Esophagus muscularis mucosa (tissue), 4 donors: ENCODE measurements at regions not wholly inside any gene's neighbourhood (a gene's known extent, or its start where the extent isn't known, plus 50 kb on each side); places are given as distances from the start of the nearest gene placed in this dataset.

Experiments
- DNase-seq: peaks from one replicate; pipeline ENCODE4 v3.0.0-alpha.2; 2017; ENCODE audit errors: extremely low spot score
- H3K27ac ChIP-seq, 4 donors: fragments of 200-600 bp; sonication (generic); replicated peaks in 1 of 4; 1 replicate in 3 of 4; 2 replicates in 1 of 4; pipeline ENCODE4 v1.5.1; 2016 to 2019; ENCODE audit warnings: mild to moderate bottlenecking in 1 of 4
- H3K27me3 ChIP-seq, 4 donors: fragments of 200-600 bp; sonication (generic); one replicate each; pipeline versions ENCODE4 v1.5.1 to v1.6.0; 2016 to 2019
- H3K36me3 ChIP-seq, 4 donors: fragments of 200-600 bp; sonication (generic); one replicate each; pipeline ENCODE4 v1.5.1; 2016 to 2019
- H3K4me1 ChIP-seq, 4 donors: fragments of 200-600 bp; sonication (generic); one replicate each; pipeline ENCODE4 v1.5.1; 2016 to 2019
- H3K4me3 ChIP-seq, 4 donors: fragments of 200-600 bp; sonication (generic); 1 replicate in 2 of 4; 2 replicates in 2 of 4; pipeline ENCODE4 v1.5.1; 2016 to 2019; ENCODE audit warnings: mild to moderate bottlenecking in 4 of 4, moderate library complexity in 1 of 4
- H3K9me3 ChIP-seq, 4 donors: fragments of 200-600 bp; sonication (generic); 1 replicate in 3 of 4; 2 replicates in 1 of 4; pipeline ENCODE4 v1.5.1; 2016 to 2019
- CTCF ChIP-seq, 3 experiments: fragments of 200-600 bp in 2 of 3; fragments of 450-650 bp in 1 of 3; sonication (generic) in 2 of 3; IDR thresholded peaks; one replicate each; pipeline ENCODE4 v1.5.1; 2017 to 2019; ENCODE audit warnings: antibody characterized with exemption in 3 of 3, mild to moderate bottlenecking in 2 of 3, moderate library complexity in 1 of 3
- EP300 ChIP-seq: sonication (generic); formaldehyde crosslinking; IDR thresholded peaks from one replicate; pipeline ENCODE4 v1.6.1; 2017; ENCODE audit warnings: antibody characterized with exemption
- POLR2A ChIP-seq: fragments of 450-650 bp; IDR thresholded peaks from one replicate; pipeline ENCODE4 v1.6.1; 2017; ENCODE audit warnings: antibody characterized with exemption, moderate library complexity, mild to moderate bottlenecking, low read depth
- POLR2AphosphoS5 ChIP-seq, 2 donors: sonication (generic); formaldehyde crosslinking; IDR thresholded peaks; one replicate each; pipeline ENCODE4 v1.6.1; 2017; ENCODE audit warnings: antibody characterized with exemption in 2 of 2
- WGBS: methylation state at CpG from one replicate; pipeline ENCODE4 v1.1.5; 2018; 5-methylcytosine and 5-hydroxymethylcytosine counted together
- intact Hi-C: fragments of 100-400 bp; cut with DNase I; formaldehyde crosslinking; loops from one replicate; pipeline ENCODE4 v1.15.1; 2023

GRCh38 chr16:86996081-86996480 is 321.1 kb downstream of the C16orf95 start:
- peaks cover 0 to 80% (median 0%) of the 10 kb centered on the region in 4 donors for H3K27me3 ChIP-seq
- peaks cover 0 to 12% (median 2%) of the 10 kb centered on the region in 4 donors for H3K9me3 ChIP-seq
- H3K4me1 ChIP-seq: peaks cover 0 to 5% (median 0%) of the 10 kb centered on the region in 4 donors
- no peak overlapping the region for H3K27ac ChIP-seq
- no peaks in the 10 kb centered on the region for H3K36me3 ChIP-seq
- WGBS: 94% methylated on average over 8 of the region's 10 CpGs
- DNase-seq: no peak
- intact Hi-C loops: no loop called here
- no peak overlapping the region for H3K4me3 ChIP-seq
- TF ChIP-seq EP300 (no peak), POLR2A (no peak), POLR2AphosphoS5 (IDR thresholded peaks at IDR 0.05) (no peak), CTCF (IDR thresholded peaks at IDR 0.05) (no peak)

GRCh38 chr16:86997058-86997457 is 320.1 kb downstream of the C16orf95 start:
- no peak for DNase-seq
- peaks cover 0 to 71% (median 0%) of the 10 kb centered on the region in 4 donors for H3K27me3 ChIP-seq
- peaks cover 0 to 5% (median 0%) of the 10 kb centered on the region in 4 donors for H3K4me1 ChIP-seq
- H3K36me3 ChIP-seq: no peaks in the 10 kb centered on the region
- H3K4me3 ChIP-seq: no peak overlapping the region
- peaks cover 0 to 13% (median 2%) of the 10 kb centered on the region in 4 donors for H3K9me3 ChIP-seq
- no peak for TF ChIP-seq POLR2A
- no peak overlapping the region for H3K27ac ChIP-seq
- intact Hi-C loops: no loop called here
- WGBS: 67% methylated on average over 7 of the region's 11 CpGs

- TF ChIP-seq POLR2AphosphoS5 (IDR thresholded peaks at IDR 0.05) (no peak), EP300 (no peak), CTCF (IDR thresholded peaks at IDR 0.05) (no peak), POLR2A (no peak)
- Histone ChIP-seq H3K36me3 (no peaks in the 10 kb centered on the region), H3K27ac (no peak overlapping the region), H3K4me3 (no peak overlapping the region), H3K9me3 (peaks cover 0 to 13% (median 2%) of the 10 kb centered on the region in 4 donors), H3K27me3 (peaks cover 0 to 57% (median 0%) of the 10 kb centered on the region in 4 donors), H3K4me1 (peaks cover 0 to 5% (median 0%) of the 10 kb centered on the region in 4 donors)
- no peak for DNase-seq
- WGBS: 80% methylated on average over 17 of the region's 21 CpGs
- intact Hi-C loops: no loop called here
Measured at GRCh38 chr16:86998196-86999001, 318.8 kb downstream of the C16orf95 start.

- H3K27me3 ChIP-seq: peaks cover 0 to 41% (median 0%) of the 10 kb centered on the region in 4 donors
- 86% methylated on average over 2 of the region's 2 CpGs for WGBS
- intact Hi-C loops: no loop called here
- no peak overlapping the region for H3K4me3 ChIP-seq
- H3K36me3 ChIP-seq: no peaks in the 10 kb centered on the region
- no peak overlapping the region for H3K27ac ChIP-seq
- H3K9me3 ChIP-seq: peaks cover 0 to 13% (median 3%) of the 10 kb centered on the region in 4 donors
- no peak for TF ChIP-seq POLR2A
- TF ChIP-seq CTCF (IDR thresholded peaks at IDR 0.05): no peak
- TF ChIP-seq EP300: no peak
- no peak for TF ChIP-seq POLR2AphosphoS5 (IDR thresholded peaks at IDR 0.05)
- DNase-seq: no peak
- peaks cover 0 to under 1% (median 0%) of the 10 kb centered on the region in 4 donors for H3K4me1 ChIP-seq
Measured at GRCh38 chr16:87000001-87000400, 317.2 kb downstream of the C16orf95 start.

- intact Hi-C loops: no loop called here
- DNase-seq: no peak
- H3K4me1 ChIP-seq: no peaks in the 10 kb centered on the region
- no peak overlapping the region for H3K27ac ChIP-seq
- H3K36me3 ChIP-seq: no peaks in the 10 kb centered on the region
- H3K9me3 ChIP-seq: peaks cover 0 to 13% (median 5%) of the 10 kb centered on the region in 4 donors
- peaks cover 0 to 36% (median 0%) of the 10 kb centered on the region in 4 donors for H3K27me3 ChIP-seq
- TF ChIP-seq POLR2A (no peak), CTCF (IDR thresholded peaks at IDR 0.05) (no peak), EP300 (no peak), POLR2AphosphoS5 (IDR thresholded peaks at IDR 0.05) (no peak)
- H3K4me3 ChIP-seq: no peak overlapping the region
Measured at GRCh38 chr16:87002717-87003413, 314.3 kb downstream of the C16orf95 start.
